H1 (cell line): ENCODE measurements at regions not wholly inside any gene's neighbourhood (a gene's known extent, or its start where the extent isn't known, plus 50 kb on each side); places are given as distances from the start of the nearest gene placed in this dataset.
A peak's percentile ranks its signal among the peaks of the same experiment; 100 is the strongest.

Source experiments
- CTCF ChIA-PET: fragments of 300-600 bp; sonication (Branson Sonifier 250); formaldehyde crosslinking; loops from one replicate; lab custom pipeline; 2021; ENCODE audit not compliant: partially characterized antibody; lab: Charles Lee
- POLR2A ChIA-PET: fragments of 300-600 bp; sonication (Branson Sonifier 250); formaldehyde crosslinking; loops from one replicate; lab custom pipeline; 2021; ENCODE audit warnings: inconsistent platforms; ENCODE audit not compliant: partially characterized antibody; lab: Charles Lee
- DNase-seq, 2 experiments: peaks; one replicate each; pipeline versions ENCODE4 v3.0.0 to v3.0.0-alpha.2; 2010 to 2022; ENCODE audit warnings: low spot score in 2 of 2, low read depth in 1 of 2, mixed read lengths in 1 of 2
- FAIRE-seq: peaks from 2 replicates; lab custom pipeline; 2011; peaks lifted over from hg19 to GRCh38; lab: Jason Lieb, UNC
- H2AFZ ChIP-seq: 2 replicates; pipeline ENCODE4 v1.8.1; 2012; ENCODE audit warnings: low read length, inconsistent platforms
- H2AK5ac ChIP-seq: 2 replicates; pipeline ENCODE4 v1.6.1; 2013; ENCODE audit warnings: low read depth, low read length
- H2BK120ac ChIP-seq: replicated peaks from 2 replicates; pipeline ENCODE3; 2013; ENCODE audit warnings: low read depth, low read length, inconsistent platforms
- H2BK12ac ChIP-seq: 2 replicates; pipeline ENCODE4 v1.6.1; 2013; ENCODE audit warnings: low read depth, low read length
- H2BK15ac ChIP-seq: 2 replicates; pipeline ENCODE4 v1.6.1; 2013; ENCODE audit warnings: low read length
- H2BK20ac ChIP-seq: 2 replicates; pipeline ENCODE4 v1.6.1; 2013; ENCODE audit warnings: low read length
- H2BK5ac ChIP-seq: 2 replicates; pipeline ENCODE4 v1.6.1; 2013; ENCODE audit warnings: low read depth, low read length
- H3K14ac ChIP-seq: 2 replicates; pipeline ENCODE4 v1.6.1; 2013; ENCODE audit warnings: inconsistent platforms; ENCODE audit not compliant: insufficient read length
- H3K18ac ChIP-seq: 2 replicates; pipeline ENCODE4 v1.6.1; 2013; ENCODE audit warnings: low read length; ENCODE audit errors: extremely low read depth
- H3K23ac ChIP-seq: 2 replicates; pipeline ENCODE4 v1.6.1; 2013; ENCODE audit warnings: inconsistent platforms; ENCODE audit not compliant: insufficient read length
- H3K23me2 ChIP-seq: 2 replicates; pipeline ENCODE4 v1.6.1; 2013; ENCODE audit warnings: low read depth, low read length
- H3K27ac ChIP-seq: 2 replicates; pipeline ENCODE4 v1.6.1; 2011; ENCODE audit warnings: low read depth, low read length, inconsistent platforms
- H3K27me3 ChIP-seq, 4 experiments: replicated peaks in 1 of 4; 1 replicate in 1 of 4; 2 replicates in 3 of 4; pipeline versions ENCODE4 v1.6.1 to v1.8.1; 2011 to 2013; ENCODE audit warnings: low read length in 3 of 4, mild to moderate bottlenecking in 3 of 4, inconsistent platforms in 2 of 4, mixed read lengths in 2 of 4, moderate library complexity in 1 of 4; ENCODE audit not compliant: control insufficient read depth in 3 of 4, insufficient read depth in 3 of 4; ENCODE audit errors: extremely low read depth in 1 of 4
- H3K36me3 ChIP-seq, 4 experiments: 2 replicates each; pipeline versions ENCODE4 v1.6.1 to v1.8.1; 2011 to 2013; ENCODE audit warnings: mild to moderate bottlenecking in 4 of 4, low read length in 3 of 4, moderate library complexity in 2 of 4, control low read depth in 1 of 4, inconsistent platforms in 1 of 4; ENCODE audit not compliant: insufficient read depth in 4 of 4, control insufficient read depth in 2 of 4
- H3K4ac ChIP-seq: replicated peaks from 2 replicates; pipeline ENCODE3; 2013; ENCODE audit warnings: low read length, low read depth, mixed read lengths, inconsistent platforms; ENCODE audit not compliant: insufficient read length
- H3K4me1 ChIP-seq, 4 experiments: replicated peaks in 1 of 4; 1 replicate in 1 of 4; 2 replicates in 3 of 4; pipeline versions ENCODE4 v1.6.1 to v1.8.1; 2011 to 2013; ENCODE audit warnings: low read length in 3 of 4, inconsistent platforms in 2 of 4, mixed read lengths in 1 of 4; ENCODE audit not compliant: insufficient read depth in 4 of 4, control insufficient read depth in 3 of 4
- H3K4me2 ChIP-seq, 2 experiments: 2 replicates each; pipeline versions ENCODE4 v1.6.1 to v1.8.1; 2011 to 2013; ENCODE audit warnings: low read depth in 2 of 2, low read length in 2 of 2, control low read depth in 1 of 2, inconsistent platforms in 1 of 2, mild to moderate bottlenecking in 1 of 2; ENCODE audit not compliant: insufficient read depth in 1 of 2
- H3K4me3 ChIP-seq, 4 experiments: fragments of 200-600, 300-600 bp in 1 of 4; sonication (generic), shearing (Covaris generic), sonication (Bioruptor Twin) in 1 of 4; 2 replicates each; pipeline versions ENCODE4 v1.5.1 to v1.8.1; 2011 to 2016; ENCODE audit warnings: low read length in 4 of 4, low read depth in 3 of 4, control low read depth in 2 of 4, inconsistent platforms in 2 of 4, mild to moderate bottlenecking in 2 of 4, mixed read lengths in 1 of 4, moderate library complexity in 1 of 4; ENCODE audit not compliant: insufficient read depth in 2 of 4; ENCODE audit errors: extremely low read depth in 1 of 4
- H3K56ac ChIP-seq: replicated peaks from 2 replicates; pipeline ENCODE3; 2013; ENCODE audit warnings: low read depth, mild to moderate bottlenecking, mixed read lengths, low read length, inconsistent platforms; ENCODE audit not compliant: insufficient read length
- H3K79me1 ChIP-seq: 2 replicates; pipeline ENCODE4 v1.6.1; 2013; ENCODE audit warnings: low read depth, low read length, control low read depth
- H3K79me2 ChIP-seq, 2 experiments: 2 replicates each; pipeline versions ENCODE4 v1.6.1 to v1.8.1; 2012 to 2013; ENCODE audit warnings: low read length in 2 of 2, mild to moderate bottlenecking in 2 of 2, inconsistent platforms in 1 of 2; ENCODE audit not compliant: insufficient read depth in 2 of 2, control insufficient read depth in 1 of 2
- H3K9ac ChIP-seq, 4 experiments: replicated peaks in 1 of 4; 1 replicate in 1 of 4; 2 replicates in 3 of 4; pipeline versions ENCODE4 v1.6.1 to v1.8.1; 2011 to 2013; ENCODE audit warnings: low read depth in 3 of 4, low read length in 3 of 4, control low read depth in 2 of 4, mild to moderate bottlenecking in 2 of 4, moderate library complexity in 2 of 4, inconsistent platforms in 1 of 4; ENCODE audit errors: extremely low read depth in 1 of 4
- H3K9me3 ChIP-seq, 2 experiments: 2 replicates each; pipeline versions ENCODE4 v1.6.1 to v1.8.1; 2012 to 2013; ENCODE audit warnings: mild to moderate bottlenecking in 2 of 2, moderate library complexity in 2 of 2, control low read depth in 1 of 2, inconsistent platforms in 1 of 2, low read depth in 1 of 2, low read length in 1 of 2, mixed read lengths in 1 of 2; ENCODE audit not compliant: insufficient read depth in 2 of 2
- H4K20me1 ChIP-seq, 2 experiments: replicated peaks in 1 of 2; 2 replicates each; pipeline versions ENCODE3 to v1.8.1; 2011 to 2013; ENCODE audit warnings: inconsistent platforms in 2 of 2, low read length in 2 of 2, mild to moderate bottlenecking in 1 of 2; ENCODE audit not compliant: insufficient read depth in 2 of 2, control insufficient read depth in 1 of 2
- H4K5ac ChIP-seq: 2 replicates; pipeline ENCODE4 v1.6.1; 2013; ENCODE audit warnings: low read length, low read depth, mixed read lengths, inconsistent platforms; ENCODE audit not compliant: insufficient read length
- H4K8ac ChIP-seq: 2 replicates; pipeline ENCODE4 v1.8.0; 2013; ENCODE audit warnings: mild to moderate bottlenecking, moderate library complexity, low read length, inconsistent platforms; ENCODE audit not compliant: insufficient read depth; ENCODE audit errors: extremely low read depth
- H4K91ac ChIP-seq: replicated peaks from 2 replicates; pipeline ENCODE3; 2013; ENCODE audit warnings: low read length, mixed read lengths, inconsistent platforms; ENCODE audit not compliant: insufficient read length
- CREB1 ChIP-seq: IDR thresholded peaks from 2 replicates; pipeline ENCODE4 v1.6.1; 2012; ENCODE audit warnings: inconsistent platforms
- GTF2F1 ChIP-seq: IDR thresholded peaks from 2 replicates; pipeline ENCODE4 v1.6.1; 2012; ENCODE audit warnings: low read depth, low read length, improper control_type of control experiment, borderline replicate concordance
- KDM4A ChIP-seq: IDR thresholded peaks from one replicate; pipeline ENCODE4 v1.7.1; 2012; ENCODE audit warnings: low read depth, mild to moderate bottlenecking, moderate library complexity, low read length, inconsistent platforms; ENCODE audit not compliant: severe bottlenecking
- KDM5A ChIP-seq: fragments of 200-600 bp; IDR thresholded peaks from 2 replicates; pipeline ENCODE4 v1.7.1; 2012; ENCODE audit warnings: mild to moderate bottlenecking, low read length, inconsistent platforms, mixed read lengths
- RFX5 ChIP-seq: IDR thresholded peaks from 2 replicates; pipeline ENCODE4 v1.6.1; 2011; ENCODE audit warnings: low read depth, low read length, improper control_type of control experiment, borderline replicate concordance
- SIN3A ChIP-seq, 2 experiments: IDR thresholded peaks in 1 of 2; conservative IDR thresholded peaks in 1 of 2; 2 replicates each; pipeline ENCODE4 v1.6.1; 2011 to 2012; ENCODE audit warnings: low read length in 2 of 2, improper control_type of control experiment in 1 of 2, low read depth in 1 of 2, mild to moderate bottlenecking in 1 of 2
- ZNF274 ChIP-seq: IDR thresholded peaks from 2 replicates; pipeline ENCODE4 v1.7.0; 2012; ENCODE audit warnings: low read length, borderline replicate concordance; ENCODE audit errors: extremely low read depth
- WGBS, 2 experiments: shearing (Covaris generic) in 1 of 2; methylation state at CpG; one replicate each; pipeline versions ENCODE4 v1.1.6 to v1.1.7; 2013 to 2015; ENCODE audit warnings: low lambda C conversion rate in 2 of 2, mixed read lengths in 2 of 2, inconsistent platforms in 1 of 2, low coverage in 1 of 2, missing lambda C conversion rate in 1 of 2; ENCODE audit not compliant: insufficient replicate concordance in 2 of 2, insufficient coverage in 1 of 2, insufficient read length in 1 of 2; ENCODE audit errors: extremely low coverage in 1 of 2, missing lambda C conversion rate in 1 of 2; 5-methylcytosine and 5-hydroxymethylcytosine counted together
- TF ChIP-seq, protein P1 (sequence below): IDR thresholded peaks from 2 replicates; pipeline ENCODE4 v1.6.1; 2011; ENCODE audit warnings: low read length, improper control_type of control experiment

DNA sequence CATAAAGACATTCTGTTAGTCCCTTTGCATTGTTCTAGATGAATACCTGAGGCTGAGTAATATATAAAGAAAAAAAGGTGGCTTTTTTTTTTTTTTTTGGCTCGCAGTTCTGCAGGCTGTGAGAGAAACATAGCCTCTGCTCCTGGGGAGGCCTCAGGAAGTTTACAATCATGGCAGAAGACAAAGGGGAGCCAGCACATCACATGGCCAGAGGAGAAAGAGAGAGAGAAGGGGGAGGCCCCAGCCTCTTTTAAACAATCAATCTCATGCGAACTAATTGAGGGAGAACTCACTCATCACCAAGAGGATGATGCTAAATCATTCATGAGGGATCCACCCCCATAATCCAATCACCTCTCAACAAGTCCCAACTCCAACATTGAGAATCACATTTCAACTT, 364.0 kb upstream of the EPHA5 start:
- Histone ChIP-seq H4K5ac (no peak overlapping the region), H2BK12ac (no peak overlapping the region), H2AK5ac (no peak overlapping the region), H3K23ac (no peak overlapping the region), H2AFZ (peak overlapping the region; percentile 73; the same call in 1 of the 2 replicates), H2BK120ac (no peak overlapping the region), H3K9ac (no peak overlapping the region), H4K91ac (no peak overlapping the region), H2BK20ac (no peak overlapping the region), H3K9me3 (no peaks in the 10 kb centered on the region), H3K36me3 (no peaks in the 10 kb centered on the region), H3K56ac (no peak overlapping the region), H4K20me1 (no peaks in the 10 kb centered on the region), H3K79me2 (no peaks in the 10 kb centered on the region), H2BK15ac (no peak overlapping the region), H3K4ac (no peak overlapping the region), H3K14ac (no peak overlapping the region), H3K4me3 (no peak overlapping the region), H3K4me2 (no peak overlapping the region), H4K8ac (no peak overlapping the region), H3K27me3 (no peaks in the 10 kb centered on the region), H3K23me2 (no peaks in the 10 kb centered on the region), H3K18ac (no peak overlapping the region), H3K27ac (no peak overlapping the region), H3K4me1 (peaks cover 0 to 4% (median 0%) of the 10 kb centered on the region in 4 experiments; a peak in 1 of 7 replicates), H2BK5ac (no peak overlapping the region), H3K79me1 (no peaks in the 10 kb centered on the region)
- no peak for TF ChIP-seq CREB1
- no peak for TF ChIP-seq ZNF274
- TF ChIP-seq SIN3A (conservative IDR thresholded peaks at IDR 0.05 in 1 of 2, IDR thresholded peaks at IDR 0.05 in 1 of 2; ENCODE audit: low read depth in 1 of 2, low read length in 2 of 2) = no peak
- no peak for TF ChIP-seq GTF2F1
- no peak for TF ChIP-seq KDM4A
- no peak for TF ChIP-seq KDM5A
- TF ChIP-seq, protein P1, sequence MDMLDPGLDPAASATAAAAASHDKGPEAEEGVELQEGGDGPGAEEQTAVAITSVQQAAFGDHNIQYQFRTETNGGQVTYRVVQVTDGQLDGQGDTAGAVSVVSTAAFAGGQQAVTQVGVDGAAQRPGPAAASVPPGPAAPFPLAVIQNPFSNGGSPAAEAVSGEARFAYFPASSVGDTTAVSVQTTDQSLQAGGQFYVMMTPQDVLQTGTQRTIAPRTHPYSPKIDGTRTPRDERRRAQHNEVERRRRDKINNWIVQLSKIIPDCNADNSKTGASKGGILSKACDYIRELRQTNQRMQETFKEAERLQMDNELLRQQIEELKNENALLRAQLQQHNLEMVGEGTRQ = no peak
- TF ChIP-seq RFX5 = no peak
- ChIA-PET CTCF (interaction anchor here (0.7 kb wide), 1 partner anchor 398 kb away, joined by 3 read pairs; no protein-coding TSS in a partner anchor), POLR2A (no interaction called here)
- FAIRE-seq (peak; percentile 55), DNase-seq (no peak)
- 80% methylated on average over 1 of the region's 2 CpGs; no CpG with 5 or more reads in 1 of the 2 experiments for WGBS, 2 experiments
